SK-N-MC (cell line): ENCODE measurements at regions not wholly inside any gene's neighbourhood (a gene's known extent, or its start where the extent isn't known, plus 50 kb on each side); places are given as distances from the start of the nearest gene placed in this dataset.

Source experiments
- EZH2 ChIP-seq: fragments of 200-600 bp; sonication (generic); IDR thresholded peaks from one replicate; pipeline ENCODE4 v1.6.1; 2017; ENCODE audit warnings: antibody characterized with exemption
- POLR2AphosphoS5 ChIP-seq: IDR thresholded peaks from 2 replicates; pipeline ENCODE4 v1.6.1; 2012; ENCODE audit warnings: mild to moderate bottlenecking, low read depth, low read length, borderline replicate concordance

- TF ChIP-seq POLR2AphosphoS5 (no peak), EZH2 (no peak)
Measured at GRCh38 chr5:39577529-39577928, 152.7 kb upstream of the DAB2 start.
